ENCODE measurements at regions not wholly inside any gene's neighbourhood (a gene's known extent, or its start where the extent isn't known, plus 50 kb on each side); places are given as distances from the start of the nearest gene placed in this dataset.

DNA sequence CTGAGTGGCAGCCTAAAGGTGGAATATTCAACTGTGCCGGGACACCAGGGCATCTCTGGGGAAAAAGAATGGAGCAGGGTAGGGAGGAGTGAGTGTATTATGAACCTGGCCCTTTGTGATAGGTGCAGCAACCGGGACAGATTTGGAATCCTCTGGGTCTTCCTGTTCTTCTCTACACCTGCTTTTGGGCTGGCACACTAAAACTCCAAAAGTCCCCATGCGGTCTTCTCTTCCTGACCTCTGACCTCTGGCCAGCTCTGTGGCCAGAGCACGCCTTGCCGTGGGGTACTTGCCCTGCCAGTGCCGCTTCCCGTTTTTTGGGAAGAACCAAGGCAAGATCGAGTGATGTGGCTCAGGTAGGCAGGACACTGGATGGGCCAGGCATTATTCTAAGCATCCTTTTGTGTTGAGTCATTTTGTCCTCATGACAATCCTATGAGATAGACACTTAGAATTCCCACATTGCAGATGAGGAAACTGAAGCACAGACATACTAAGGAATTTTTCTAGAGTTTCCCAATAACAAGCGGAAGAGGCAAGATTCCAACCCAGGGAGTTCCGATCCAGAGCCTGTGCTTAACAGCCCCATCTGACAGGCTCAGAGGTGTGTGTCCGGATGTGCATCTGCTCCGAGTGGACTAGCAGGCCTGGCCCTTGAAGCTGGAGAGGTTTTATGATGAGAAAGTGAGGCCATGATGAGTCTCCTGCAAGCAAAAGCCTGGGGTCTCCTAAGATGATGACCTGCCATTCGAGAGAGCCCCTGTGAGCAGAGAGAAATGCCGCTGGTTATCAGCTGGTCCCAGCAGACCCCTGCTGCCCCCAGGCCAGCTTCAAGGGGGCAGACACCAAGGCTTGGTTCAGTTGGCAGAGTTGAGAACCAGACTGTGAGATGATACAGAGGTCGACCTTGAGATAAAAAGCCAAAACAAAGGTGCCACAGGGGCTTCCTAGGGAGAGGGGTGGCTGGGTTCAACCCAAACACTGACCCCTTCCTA, 67.9 kb upstream of the ESRRB start:
- DNase-seq (ENCODE audit: low read depth, low spot score): no peak
- FAIRE-seq: no peak
- no peak overlapping the region for H3K4me2 ChIP-seq (ENCODE audit: control insufficient read depth, extremely low read depth, insufficient read depth, low read depth, low read length)

DNA sequence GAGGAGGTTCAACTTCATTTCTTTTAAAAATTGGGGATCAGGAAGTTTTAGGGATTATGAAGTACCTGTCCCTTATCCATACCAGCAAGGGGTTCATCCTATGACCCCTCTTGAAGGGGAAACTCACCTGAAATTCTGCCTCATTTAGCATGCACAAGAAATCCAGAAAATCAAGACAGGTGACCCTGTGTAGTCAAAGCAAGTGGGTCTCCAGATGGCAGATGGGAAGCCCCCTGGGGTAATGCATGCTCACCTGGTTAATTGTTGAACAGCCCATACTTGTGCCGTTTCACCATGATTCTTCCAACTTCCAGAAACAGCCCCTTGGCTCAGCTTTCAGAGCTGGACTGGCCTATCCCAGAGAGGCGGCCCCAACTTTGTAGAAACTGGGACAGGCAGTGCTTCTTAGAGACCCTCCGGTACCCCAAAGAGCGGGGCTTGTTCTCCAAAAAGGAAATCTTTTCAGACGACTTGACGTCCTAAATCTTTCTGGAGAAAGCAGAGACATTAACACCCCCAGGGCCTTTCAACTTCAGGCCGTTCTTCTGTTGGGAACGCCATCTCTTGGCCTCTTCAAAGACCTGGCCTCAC, 66.3 kb upstream of the ESRRB start:
- dilution Hi-C loops (cut with MboI; ENCODE audit: extremely low pct_ligation_motif_present, low sequenced_read_pairs): no loop called here
- H4K20me1 ChIP-seq (ENCODE audit: control insufficient read depth, extremely low read depth, insufficient read depth, low read length): no peaks in the 10 kb centered on the region
- H3K79me2 ChIP-seq (ENCODE audit: control insufficient read depth, insufficient read depth, low read length): no peaks in the 10 kb centered on the region
- no peak overlapping the region for H3K4me2 ChIP-seq (ENCODE audit: control insufficient read depth, extremely low read depth, insufficient read depth, low read depth, low read length)
- H3K9me1 ChIP-seq (ENCODE audit: control insufficient read depth, extremely low read depth, insufficient read depth, low read length): no peaks in the 10 kb centered on the region
- no peak for FAIRE-seq
- no peak for DNase-seq (ENCODE audit: low read depth, low spot score)
- H3K9me3 ChIP-seq (ENCODE audit: control insufficient read depth, low read depth, low read length): no peaks in the 10 kb centered on the region
- H3K4me3 ChIP-seq (ENCODE audit: control insufficient read depth in 2 of 3, extremely low read depth in 1 of 3, insufficient read depth in 2 of 3, low read depth in 1 of 3, low read length in 3 of 3): no peak overlapping the region
- TF ChIP-seq, protein P1, sequence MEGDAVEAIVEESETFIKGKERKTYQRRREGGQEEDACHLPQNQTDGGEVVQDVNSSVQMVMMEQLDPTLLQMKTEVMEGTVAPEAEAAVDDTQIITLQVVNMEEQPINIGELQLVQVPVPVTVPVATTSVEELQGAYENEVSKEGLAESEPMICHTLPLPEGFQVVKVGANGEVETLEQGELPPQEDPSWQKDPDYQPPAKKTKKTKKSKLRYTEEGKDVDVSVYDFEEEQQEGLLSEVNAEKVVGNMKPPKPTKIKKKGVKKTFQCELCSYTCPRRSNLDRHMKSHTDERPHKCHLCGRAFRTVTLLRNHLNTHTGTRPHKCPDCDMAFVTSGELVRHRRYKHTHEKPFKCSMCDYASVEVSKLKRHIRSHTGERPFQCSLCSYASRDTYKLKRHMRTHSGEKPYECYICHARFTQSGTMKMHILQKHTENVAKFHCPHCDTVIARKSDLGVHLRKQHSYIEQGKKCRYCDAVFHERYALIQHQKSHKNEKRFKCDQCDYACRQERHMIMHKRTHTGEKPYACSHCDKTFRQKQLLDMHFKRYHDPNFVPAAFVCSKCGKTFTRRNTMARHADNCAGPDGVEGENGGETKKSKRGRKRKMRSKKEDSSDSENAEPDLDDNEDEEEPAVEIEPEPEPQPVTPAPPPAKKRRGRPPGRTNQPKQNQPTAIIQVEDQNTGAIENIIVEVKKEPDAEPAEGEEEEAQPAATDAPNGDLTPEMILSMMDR (optimal IDR thresholded peaks at IDR 0.05 in 1 of 3, IDR thresholded peaks at IDR 0.05 in 1 of 3, conservative IDR thresholded peaks at IDR 0.05 in 1 of 3; ENCODE audit: extremely low read depth in 1 of 3, insufficient read depth in 2 of 3, low read length in 3 of 3): no peak
- peaks cover 17% of the 10 kb centered on the region for H3K27me3 ChIP-seq (ENCODE audit: control insufficient read depth, extremely low read depth, insufficient read depth, low read length)
- H2AFZ ChIP-seq (ENCODE audit: control insufficient read depth, low read length): no peak overlapping the region
- H3K36me3 ChIP-seq (ENCODE audit: control insufficient read depth in 2 of 2, extremely low read depth in 1 of 2, insufficient read depth in 2 of 2, low read length in 2 of 2): no peaks in the 10 kb centered on the region
- H3K4me1 ChIP-seq (ENCODE audit: control insufficient read depth, extremely low read depth, insufficient read depth, low read length): no peaks in the 10 kb centered on the region
- no peak overlapping the region for H3K9ac ChIP-seq (ENCODE audit: control insufficient read depth, extremely low read depth, insufficient read depth, low read length)
- no peak overlapping the region for H3K27ac ChIP-seq (ENCODE audit: control insufficient read depth, insufficient read depth, low read length)

More for the DNA sequence above, 67.9 kb upstream of the ESRRB start:
- Histone ChIP-seq H3K79me2 (ENCODE audit: control insufficient read depth, insufficient read depth, low read length) (no peaks in the 10 kb centered on the region), H3K9me3 (ENCODE audit: control insufficient read depth, low read depth, low read length) (no peaks in the 10 kb centered on the region), H3K9ac (ENCODE audit: control insufficient read depth, extremely low read depth, insufficient read depth, low read length) (no peak overlapping the region), H3K36me3 (ENCODE audit: control insufficient read depth in 2 of 2, extremely low read depth in 1 of 2, insufficient read depth in 2 of 2, low read length in 2 of 2) (no peaks in the 10 kb centered on the region), H3K9me1 (ENCODE audit: control insufficient read depth, extremely low read depth, insufficient read depth, low read length) (no peaks in the 10 kb centered on the region), H3K4me1 (ENCODE audit: control insufficient read depth, extremely low read depth, insufficient read depth, low read length) (no peaks in the 10 kb centered on the region), H3K4me3 (ENCODE audit: control insufficient read depth in 2 of 3, extremely low read depth in 1 of 3, insufficient read depth in 2 of 3, low read depth in 1 of 3, low read length in 3 of 3) (no peak overlapping the region), H3K27ac (ENCODE audit: control insufficient read depth, insufficient read depth, low read length) (no peak overlapping the region), H4K20me1 (ENCODE audit: control insufficient read depth, extremely low read depth, insufficient read depth, low read length) (no peaks in the 10 kb centered on the region), H3K27me3 (ENCODE audit: control insufficient read depth, extremely low read depth, insufficient read depth, low read length) (peaks cover 16% of the 10 kb centered on the region), H2AFZ (ENCODE audit: control insufficient read depth, low read length) (no peak overlapping the region)
- TF ChIP-seq EZH2 (IDR thresholded peaks at IDR 0.05; ENCODE audit: low read length): no peak
- TF ChIP-seq, protein P1 (optimal IDR thresholded peaks at IDR 0.05 in 1 of 3, IDR thresholded peaks at IDR 0.05 in 1 of 3, conservative IDR thresholded peaks at IDR 0.05 in 1 of 3; ENCODE audit: extremely low read depth in 1 of 3, insufficient read depth in 2 of 3, low read length in 3 of 3): no peak
- dilution Hi-C loops (cut with MboI; ENCODE audit: extremely low pct_ligation_motif_present, low sequenced_read_pairs): no loop called here

Measured in keratinocyte (primary cell).